HepG2 (cell line): ENCODE measurements at regions not wholly inside any gene's neighbourhood (a gene's known extent, or its start where the extent isn't known, plus 50 kb on each side); places are given as distances from the start of the nearest gene placed in this dataset.

Experiments
- ATAC-seq: fragments of 200-7000 bp; cut with Tn5 transposase; 3 replicates; pipeline ENCODE4 v1.9.1; 2020; ENCODE audit warnings: mild to moderate bottlenecking, moderate library complexity
- BruUV-seq: library from RNA; stranded (reverse); fragments of 400-500 nt; replicated peaks from 2 replicates; lab custom pipeline; 2021; lab: Mats Ljungman, UMichigan
- CTCF ChIA-PET: fragments of 300-600 bp; formaldehyde crosslinking; extraction: SDS; loops from one replicate; lab custom pipeline; 2021; ENCODE audit warnings: low total read pairs, inconsistent platforms, low intra/inter-chr PET ratio; lab: Yijun Ruan, JAX
- POLR2A ChIA-PET: fragments of 350-600 bp; sonication (Branson Sonifier 250); formaldehyde crosslinking; loops from one replicate; lab custom pipeline; 2020; ENCODE audit warnings: antibody characterized with exemption, inconsistent platforms; lab: Yijun Ruan, JAX
- DNase-seq: peaks from one replicate; pipeline ENCODE4 v3.0.0-alpha.2; 2015; ENCODE audit warnings: low spot score
- FAIRE-seq: peaks from 3 replicates; lab custom pipeline; 2011; peaks lifted over from hg19 to GRCh38; lab: Jason Lieb, UNC
- H2AFZ ChIP-seq: one replicate; pipeline ENCODE4 v1.6.1; 2011; ENCODE audit warnings: low read length, inconsistent platforms
- H3K27ac ChIP-seq: fragments of 300-600 bp; 3 replicates; pipeline ENCODE4 v1.8.0; 2011; ENCODE audit warnings: mixed run types, mild to moderate bottlenecking, mixed read lengths, low read length, inconsistent platforms; ENCODE audit not compliant: insufficient read depth; ENCODE audit errors: extremely low read length
- H3K27me3 ChIP-seq, 2 experiments: fragments of 200-600 bp in 1 of 2; 2 replicates in 1 of 2; 3 replicates in 1 of 2; pipeline versions ENCODE4 v1.6.0 to v1.8.0; 2011; ENCODE audit warnings: low read length in 2 of 2, mild to moderate bottlenecking in 2 of 2, moderate library complexity in 2 of 2, inconsistent platforms in 1 of 2; ENCODE audit not compliant: insufficient read depth in 2 of 2, control insufficient read depth in 1 of 2
- H3K36me3 ChIP-seq, 2 experiments: fragments of 200-600 bp in 1 of 2; replicated peaks in 1 of 2; 2 replicates in 1 of 2; 3 replicates in 1 of 2; pipeline versions ENCODE4 v1.5.1 to v1.8.0; 2011; ENCODE audit warnings: low read length in 2 of 2, inconsistent platforms in 1 of 2; ENCODE audit not compliant: insufficient read depth in 2 of 2, control insufficient read depth in 1 of 2
- H3K4me1 ChIP-seq: 2 replicates; pipeline ENCODE4 v1.5.1; 2012; ENCODE audit warnings: low read length, inconsistent platforms; ENCODE audit not compliant: insufficient read depth
- H3K4me2 ChIP-seq: 2 replicates; pipeline ENCODE4 v1.6.0; 2011; ENCODE audit warnings: low read depth, low read length, inconsistent platforms
- H3K4me3 ChIP-seq, 3 experiments: fragments of 200-600 bp in 1 of 3; sonication (generic), shearing (Covaris generic) in 1 of 3; replicated peaks in 1 of 3; 2 replicates each; pipeline ENCODE4 v1.5.1; 2011 to 2016; ENCODE audit warnings: low read length in 3 of 3, inconsistent platforms in 2 of 3, low read depth in 2 of 3, mild to moderate bottlenecking in 2 of 3, control low read depth in 1 of 3, mixed read lengths in 1 of 3; ENCODE audit not compliant: insufficient read depth in 1 of 3
- H3K79me2 ChIP-seq: one replicate; pipeline ENCODE4 v1.6.1; 2011; ENCODE audit warnings: low read length, inconsistent platforms; ENCODE audit not compliant: insufficient read depth
- H3K9ac ChIP-seq: 2 replicates; pipeline ENCODE4 v1.6.0; 2011; ENCODE audit warnings: mild to moderate bottlenecking, low read depth, low read length, inconsistent platforms; ENCODE audit not compliant: insufficient read depth
- H3K9me3 ChIP-seq: 2 replicates; pipeline ENCODE4 v1.5.1; 2012; ENCODE audit warnings: mild to moderate bottlenecking, low read length
- H4K20me1 ChIP-seq: 2 replicates; pipeline ENCODE4 v1.6.0; 2011; ENCODE audit warnings: inconsistent platforms, mild to moderate bottlenecking, low read length, moderate library complexity; ENCODE audit not compliant: insufficient read depth
- CREB1 ChIP-seq, 2 experiments: fragments of 450-650 bp in 1 of 2; IDR thresholded peaks; 2 replicates each; pipeline ENCODE4 v1.6.1; 2016 to 2017; ENCODE audit warnings: control low read depth in 1 of 2, mild to moderate bottlenecking in 1 of 2, missing compliant biosample characterization in 1 of 2, missing genetic modification characterization in 1 of 2
- NFKB2 ChIP-seq: sonication (generic); formaldehyde crosslinking; IDR thresholded peaks from 2 replicates; pipeline ENCODE4 v1.4.0; 2020; ENCODE audit warnings: missing genetic modification reagents, borderline replicate concordance
- STAT5B ChIP-seq: sonication (generic); formaldehyde crosslinking; IDR thresholded peaks from 2 replicates; pipeline ENCODE4 v1.4.0; 2020; ENCODE audit warnings: missing genetic modification reagents
- TBX2 ChIP-seq: sonication (generic); formaldehyde crosslinking; IDR thresholded peaks from 2 replicates; pipeline ENCODE4 v1.5.0; 2020; ENCODE audit warnings: missing genetic modification reagents, mild to moderate bottlenecking, borderline replicate concordance
- WGBS: methylation state at CpG from one replicate; pipeline ENCODE4 v1.1.6; 2017; ENCODE audit warnings: low lambda C conversion rate; 5-methylcytosine and 5-hydroxymethylcytosine counted together
- in situ Hi-C: cut with HindIII; loops from 2 replicates; pipeline ENCODE4 v1.10.0; 2017; ENCODE audit warnings: low pct_unique_long_range_greater_than_20kb; ENCODE audit not compliant: extremely low pct_ligation_motif_present
- intact Hi-C: fragments of 100-400 bp; cut with micrococcal nuclease; formaldehyde crosslinking; loops from one replicate; pipeline ENCODE4 v1.10.0; 2022; ENCODE audit not compliant: unreplicated experiment
- TF ChIP-seq, protein P1 (sequence below): sonication (generic); formaldehyde crosslinking; IDR thresholded peaks from 2 replicates; pipeline ENCODE4 v1.4.0; 2020; ENCODE audit warnings: mild to moderate bottlenecking, missing genetic modification reagents
- TF ChIP-seq, protein P2 (sequence below): sonication (generic); formaldehyde crosslinking; IDR thresholded peaks from 2 replicates; pipeline ENCODE4 v1.8.0; 2022; ENCODE audit warnings: mild to moderate bottlenecking, missing genetic modification reagents
- TF ChIP-seq, protein P3 (sequence below): sonication (generic); formaldehyde crosslinking; IDR thresholded peaks from 2 replicates; pipeline ENCODE4 v1.8.0; 2022; ENCODE audit warnings: mild to moderate bottlenecking, missing genetic modification reagents, moderate library complexity

DNA sequence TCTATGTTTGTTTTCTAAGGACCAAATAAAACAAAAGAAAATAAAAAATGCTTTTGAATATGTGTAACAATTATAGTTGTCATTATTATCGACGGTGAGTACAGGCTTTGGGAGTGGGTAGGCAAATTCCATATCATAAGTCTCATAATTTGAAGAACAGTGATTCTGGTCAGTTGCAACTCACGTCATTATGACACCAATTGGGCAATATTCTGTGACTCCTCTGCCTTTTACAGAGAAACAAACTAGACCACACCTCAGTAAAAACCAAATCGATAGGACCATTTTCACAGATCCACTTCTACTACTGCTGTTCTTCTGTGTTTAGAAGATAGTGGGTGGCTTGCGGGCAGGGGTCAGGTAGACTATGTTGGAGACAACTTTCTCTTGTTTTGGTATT lies 250.1 kb downstream of the C4orf33 start:
- H2AFZ ChIP-seq, result no peak overlapping the region
- H4K20me1 ChIP-seq, result no peaks in the 10 kb centered on the region; the same call in 1 of the 2 replicates
- no peaks in the 10 kb centered on the region for H3K79me2 ChIP-seq
- H3K9ac ChIP-seq, result no peak overlapping the region
- ATAC-seq, result no peak
- intact Hi-C loops, result no loop called here
- H3K9me3 ChIP-seq, result no peaks in the 10 kb centered on the region
- H3K27me3 ChIP-seq, result no peaks in the 10 kb centered on the region
- CTCF ChIA-PET, result no interaction called here
- 10% methylated on average over 5 of the region's 5 CpGs for WGBS
- no peak overlapping the region for H3K27ac ChIP-seq
- no peaks in the 10 kb centered on the region for H3K36me3 ChIP-seq
- no peak overlapping the region for H3K4me3 ChIP-seq
- no peaks in the 10 kb centered on the region for H3K4me1 ChIP-seq
- peak; percentile 44; the same call in 1 of the 2 replicates for TF ChIP-seq CREB1 (IDR thresholded peaks at IDR 0.05)
- TF ChIP-seq CREB1 (CRISPR knock-in tag; IDR thresholded peaks at IDR 0.05), result no peak
- TF ChIP-seq, protein P1, sequence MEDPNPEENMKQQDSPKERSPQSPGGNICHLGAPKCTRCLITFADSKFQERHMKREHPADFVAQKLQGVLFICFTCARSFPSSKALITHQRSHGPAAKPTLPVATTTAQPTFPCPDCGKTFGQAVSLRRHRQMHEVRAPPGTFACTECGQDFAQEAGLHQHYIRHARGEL, result no peak
- no peak for TF ChIP-seq STAT5B (CRISPR knock-in tag)
- TF ChIP-seq, protein P2, sequence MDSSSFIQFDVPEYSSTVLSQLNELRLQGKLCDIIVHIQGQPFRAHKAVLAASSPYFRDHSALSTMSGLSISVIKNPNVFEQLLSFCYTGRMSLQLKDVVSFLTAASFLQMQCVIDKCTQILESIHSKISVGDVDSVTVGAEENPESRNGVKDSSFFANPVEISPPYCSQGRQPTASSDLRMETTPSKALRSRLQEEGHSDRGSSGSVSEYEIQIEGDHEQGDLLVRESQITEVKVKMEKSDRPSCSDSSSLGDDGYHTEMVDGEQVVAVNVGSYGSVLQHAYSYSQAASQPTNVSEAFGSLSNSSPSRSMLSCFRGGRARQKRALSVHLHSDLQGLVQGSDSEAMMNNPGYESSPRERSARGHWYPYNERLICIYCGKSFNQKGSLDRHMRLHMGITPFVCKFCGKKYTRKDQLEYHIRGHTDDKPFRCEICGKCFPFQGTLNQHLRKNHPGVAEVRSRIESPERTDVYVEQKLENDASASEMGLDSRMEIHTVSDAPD (CRISPR knock-in tag), result no peak
- no peak for TF ChIP-seq TBX2 (CRISPR knock-in tag)
- TF ChIP-seq, protein P3, sequence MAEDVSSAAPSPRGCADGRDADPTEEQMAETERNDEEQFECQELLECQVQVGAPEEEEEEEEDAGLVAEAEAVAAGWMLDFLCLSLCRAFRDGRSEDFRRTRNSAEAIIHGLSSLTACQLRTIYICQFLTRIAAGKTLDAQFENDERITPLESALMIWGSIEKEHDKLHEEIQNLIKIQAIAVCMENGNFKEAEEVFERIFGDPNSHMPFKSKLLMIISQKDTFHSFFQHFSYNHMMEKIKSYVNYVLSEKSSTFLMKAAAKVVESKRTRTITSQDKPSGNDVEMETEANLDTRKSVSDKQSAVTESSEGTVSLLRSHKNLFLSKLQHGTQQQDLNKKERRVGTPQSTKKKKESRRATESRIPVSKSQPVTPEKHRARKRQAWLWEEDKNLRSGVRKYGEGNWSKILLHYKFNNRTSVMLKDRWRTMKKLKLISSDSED (CRISPR knock-in tag), result no peak
- no peak for TF ChIP-seq NFKB2 (CRISPR knock-in tag)
- no peak overlapping the region for H3K4me2 ChIP-seq
- no peak for FAIRE-seq
- in situ Hi-C loops, result no loop called here
- no TSS peak for BruUV-seq
- POLR2A ChIA-PET, result no interaction called here
- no peak for DNase-seq
